ENCODE measurements at regions not wholly inside any gene's neighbourhood (a gene's known extent, or its start where the extent isn't known, plus 50 kb on each side); places are given as distances from the start of the nearest gene placed in this dataset.
"Not testable (repeated sequence)": the region's sequence is repeated elsewhere in the genome, so short reads cannot be mapped to it uniquely, and the experiment has no call there.

GRCh38 chr5:85556464-85556863, 1061.3 kb upstream of the COX7C start:
- DNase-seq: no peak

DNA sequence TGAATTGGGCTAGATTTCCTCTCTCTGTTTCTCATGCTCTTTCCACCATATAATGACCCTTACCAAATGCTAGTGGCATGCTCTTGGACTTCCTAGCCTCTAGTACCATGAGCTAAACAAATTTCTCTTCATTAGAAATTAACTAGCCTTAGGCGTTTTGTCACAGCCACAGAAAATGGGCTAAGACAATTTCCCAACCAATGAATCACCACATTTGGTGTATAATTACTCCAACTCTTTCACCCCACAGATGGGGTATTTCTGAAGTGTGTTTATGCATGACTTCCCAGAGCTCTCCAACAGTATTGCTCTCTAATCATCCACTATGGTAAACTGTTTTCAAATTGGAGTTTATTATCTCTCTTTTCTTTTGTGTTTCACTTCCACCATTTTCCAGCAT, 1041.1 kb upstream of the COX7C start:
- DNase-seq: no peak

DNA sequence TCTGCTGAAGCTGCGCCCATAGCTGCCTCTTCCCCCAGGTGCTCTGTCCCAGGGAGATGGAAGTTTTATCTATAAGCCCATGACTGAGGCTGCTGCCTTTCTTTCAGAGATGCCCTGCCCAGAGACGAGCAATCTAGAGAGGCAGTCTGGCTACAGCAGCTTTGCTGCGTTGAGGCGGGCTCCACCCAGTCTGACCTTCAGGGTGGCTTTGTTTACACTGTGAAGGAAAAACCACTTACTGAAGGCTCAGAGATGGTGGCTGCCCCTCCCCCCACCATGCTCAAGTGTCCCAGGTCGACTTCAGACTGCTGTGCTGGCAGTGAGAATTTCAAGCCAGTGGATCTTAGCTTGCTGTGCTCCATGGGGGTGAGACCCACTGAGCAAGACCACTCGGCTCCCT, 1029.9 kb upstream of the COX7C start:
- DNase-seq: not testable (repeated sequence)

- DNase-seq: not testable (repeated sequence)
Observed at GRCh38 chr5:85588268-85588667, 1029.5 kb upstream of the COX7C start.

- no peak for DNase-seq
Observed at GRCh38 chr5:85590764-85591163, 1027.0 kb upstream of the COX7C start.

DNA sequence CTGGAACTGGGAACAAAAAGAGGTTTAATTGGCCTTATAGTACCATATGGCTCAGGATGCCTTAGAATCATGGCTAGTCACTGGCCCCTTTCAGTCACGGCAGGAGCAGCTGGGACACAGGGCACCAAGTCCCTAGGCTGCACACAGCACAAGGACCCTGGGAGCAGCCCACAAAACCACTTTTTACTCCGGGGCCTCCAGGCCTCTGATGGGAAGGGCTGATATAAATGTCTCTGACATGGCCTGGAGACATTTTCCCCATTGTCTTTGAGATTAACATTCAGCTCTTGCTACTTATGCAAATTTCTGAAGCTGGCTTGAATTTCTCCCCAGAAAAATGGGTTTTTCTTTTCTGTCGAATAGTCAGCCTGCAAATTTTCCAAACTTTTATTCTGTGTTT, 1026.4 kb upstream of the COX7C start:
- no peak for DNase-seq

DNA sequence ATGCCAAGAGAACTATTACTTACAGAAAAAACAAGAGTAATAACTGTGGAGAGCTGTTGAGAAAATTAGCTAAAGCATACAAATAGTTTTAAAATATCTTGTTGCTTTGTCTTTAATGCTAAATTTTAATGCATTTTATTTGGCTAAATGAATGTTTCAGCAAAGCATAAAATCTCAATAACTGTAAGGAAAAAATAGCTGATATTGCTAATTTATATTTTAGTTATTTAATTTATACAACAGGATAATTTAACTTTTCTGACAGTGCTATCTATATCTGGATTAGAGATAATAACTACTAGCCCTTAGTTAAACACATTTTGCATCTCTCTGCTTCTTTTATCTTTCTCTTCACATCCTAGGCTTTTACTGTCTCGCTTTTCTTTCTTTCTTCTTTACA, 1014.9 kb upstream of the COX7C start:
- DNase-seq: no peak

DNA sequence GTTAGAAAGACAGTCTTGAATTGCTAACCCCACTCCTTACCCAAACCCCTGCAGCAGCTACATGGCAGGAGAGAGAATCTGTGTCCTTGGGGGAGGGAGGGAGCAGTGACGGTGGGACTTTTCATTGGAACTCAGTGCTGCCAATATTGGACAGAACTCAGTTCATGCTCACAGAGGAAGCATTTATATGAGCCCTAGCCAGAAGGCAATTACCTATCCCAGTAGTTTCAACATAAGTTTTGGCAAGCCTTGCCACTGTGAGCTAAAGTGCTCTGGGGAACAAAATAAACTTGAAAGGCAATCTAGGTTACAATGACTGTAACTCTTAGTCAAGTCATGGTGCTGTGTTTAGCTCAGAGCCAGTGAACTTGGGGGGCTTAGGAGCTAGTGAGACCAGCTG, 1013.4 kb upstream of the COX7C start:
- DNase-seq: no peak

DNA sequence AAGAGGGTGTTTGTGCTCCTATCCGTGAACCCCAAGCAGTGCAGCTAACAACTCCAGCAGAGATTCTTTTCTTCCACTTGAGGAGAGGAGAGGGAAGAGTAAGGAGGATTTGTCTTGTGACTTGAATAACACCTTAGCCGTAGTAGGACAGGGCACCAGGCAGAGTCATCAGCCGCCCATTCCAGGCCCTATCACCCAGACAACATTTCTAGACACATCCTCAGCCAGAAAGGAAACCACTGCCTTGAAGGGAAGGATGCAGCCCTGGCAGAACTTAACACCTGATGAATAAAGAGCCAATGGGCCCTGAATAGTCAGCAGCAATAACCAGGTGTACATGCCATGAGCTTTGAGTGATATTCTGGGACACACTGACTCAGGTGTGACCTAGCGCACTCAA, 1013.0 kb upstream of the COX7C start:
- no peak for DNase-seq

GRCh38 chr5:85605381-85605780, 1012.4 kb upstream of the COX7C start:
- no peak for DNase-seq

GRCh38 chr5:85614489-85614888, 1003.3 kb upstream of the COX7C start:
- DNase-seq: no peak

- DNase-seq: no peak
Observed at GRCh38 chr5:85621668-85622067, 996.1 kb upstream of the COX7C start.

DNA sequence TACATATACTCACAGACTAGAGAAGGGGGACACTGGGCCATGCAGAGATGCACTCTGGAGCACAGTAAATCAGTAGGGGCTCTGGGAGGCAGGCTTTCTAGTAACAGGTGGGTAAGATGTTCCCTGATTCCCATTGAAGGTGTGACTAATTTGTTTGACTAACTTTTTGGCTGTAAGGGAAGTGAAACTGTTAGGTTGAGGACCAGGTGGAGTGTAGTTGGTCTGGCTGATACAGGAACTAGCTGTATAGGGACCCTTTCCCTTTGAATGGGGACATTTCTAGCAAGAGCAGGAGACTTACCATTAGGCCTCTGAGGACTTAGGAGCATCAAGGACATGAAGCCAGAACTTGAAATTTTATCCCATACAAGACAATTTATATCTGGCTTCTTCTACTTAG, 989.6 kb upstream of the COX7C start:
- no peak for DNase-seq

DNA sequence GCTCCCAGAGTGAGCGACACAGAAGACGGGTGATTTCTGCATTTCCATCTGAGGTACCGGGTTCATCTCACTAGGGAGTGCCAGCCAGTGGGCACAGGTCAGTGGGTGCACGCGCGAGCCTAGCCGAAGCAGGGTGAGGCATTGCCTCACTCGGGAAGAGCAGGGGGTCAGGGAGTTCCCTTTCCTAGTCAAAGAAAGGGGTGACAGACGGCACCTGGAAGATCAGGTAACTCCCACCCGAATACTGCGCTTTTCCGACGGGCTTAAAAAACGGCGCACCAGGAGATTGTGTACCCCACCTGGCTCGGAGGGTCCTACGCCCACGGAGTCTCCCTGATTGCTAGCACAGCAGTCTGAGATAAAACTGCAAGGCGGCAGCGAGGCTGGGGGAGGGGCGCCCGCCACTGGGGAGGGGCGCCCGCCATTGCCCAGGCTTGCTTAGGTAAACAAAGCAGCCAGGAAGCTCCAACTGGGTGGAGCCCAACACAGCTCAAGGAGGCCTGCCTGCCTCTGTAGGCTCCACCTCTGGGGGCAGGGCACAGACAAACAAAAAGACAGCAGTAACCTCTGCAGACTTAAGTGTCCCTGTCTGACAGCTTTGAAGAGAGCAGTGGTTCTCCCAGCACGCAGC, 979.1 kb upstream of the COX7C start:
- not testable (repeated sequence) for DNase-seq

- DNase-seq: no peak
Observed at GRCh38 chr5:85646036-85646435, 971.7 kb upstream of the COX7C start.

DNA sequence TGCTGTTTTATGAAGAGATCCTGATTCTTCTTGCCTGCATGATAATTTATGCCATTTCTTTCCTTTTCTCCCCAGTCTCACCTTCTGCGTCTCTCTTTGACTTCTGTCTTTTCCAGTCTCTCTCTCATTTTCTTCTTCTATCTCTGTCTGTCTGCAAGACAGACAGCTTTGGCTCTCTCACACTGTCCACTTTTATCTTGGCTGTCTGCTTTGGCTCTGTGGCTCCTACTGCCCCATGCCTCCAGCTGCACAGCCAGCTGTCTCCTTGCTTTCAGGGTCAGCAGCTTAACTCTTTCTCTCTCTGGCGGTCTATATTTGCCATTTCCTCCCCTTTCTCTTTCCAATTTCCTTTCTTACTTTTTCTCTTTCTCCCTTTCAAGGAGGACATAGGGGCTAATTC, 971.1 kb upstream of the COX7C start:
- DNase-seq: no peak

- no peak for DNase-seq
Observed at GRCh38 chr5:85647349-85648127, 970.2 kb upstream of the COX7C start.

DNA sequence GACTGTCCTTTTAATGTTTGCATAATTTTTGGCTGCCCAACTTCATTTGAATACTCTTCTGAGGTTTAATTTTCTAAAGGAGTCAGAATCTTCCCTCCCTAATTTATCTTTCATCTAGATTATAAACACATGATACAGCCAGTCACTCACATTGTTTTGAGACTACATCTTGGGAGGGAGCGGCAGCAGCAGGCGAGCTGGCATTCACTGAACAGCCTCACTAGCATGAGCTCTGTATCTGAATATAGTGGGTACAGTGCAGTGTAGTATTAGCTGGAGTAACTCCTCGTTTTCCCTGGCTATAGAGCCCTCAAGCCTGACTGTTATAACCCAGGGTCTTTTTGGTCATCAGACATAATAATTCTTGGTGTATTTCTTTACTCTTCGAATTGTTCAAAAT, 969.2 kb upstream of the COX7C start:
- DNase-seq: no peak

GRCh38 chr5:85651731-85652130, 966.0 kb upstream of the COX7C start:
- no peak for DNase-seq

GRCh38 chr5:85654144-85654543, 963.6 kb upstream of the COX7C start:
- not testable (repeated sequence) for DNase-seq

GRCh38 chr5:85656050-85656449, 961.7 kb upstream of the COX7C start:
- no peak for DNase-seq

DNA sequence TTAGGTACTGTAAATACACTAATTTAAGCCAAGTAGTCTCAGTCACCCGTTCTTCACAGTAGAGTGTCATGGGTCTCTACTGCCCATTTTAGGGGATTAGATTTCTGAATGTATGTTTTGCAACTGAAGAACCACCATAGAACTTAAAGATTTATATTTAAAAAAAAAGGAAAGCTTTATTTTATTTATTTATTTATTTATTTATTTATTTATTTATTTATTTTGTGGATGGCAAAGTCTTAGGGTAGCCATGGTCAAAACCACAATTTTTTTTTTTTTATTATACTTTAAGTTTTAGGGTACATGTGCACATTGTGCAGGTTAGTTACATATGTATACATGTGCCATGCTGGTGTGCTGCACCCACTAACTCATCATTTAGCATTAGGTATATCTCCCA, 960.4 kb upstream of the COX7C start:
- DNase-seq: not testable (repeated sequence)

GRCh38 chr5:85662969-85663707, 954.6 kb upstream of the COX7C start:
- DNase-seq: not testable (repeated sequence)

DNA sequence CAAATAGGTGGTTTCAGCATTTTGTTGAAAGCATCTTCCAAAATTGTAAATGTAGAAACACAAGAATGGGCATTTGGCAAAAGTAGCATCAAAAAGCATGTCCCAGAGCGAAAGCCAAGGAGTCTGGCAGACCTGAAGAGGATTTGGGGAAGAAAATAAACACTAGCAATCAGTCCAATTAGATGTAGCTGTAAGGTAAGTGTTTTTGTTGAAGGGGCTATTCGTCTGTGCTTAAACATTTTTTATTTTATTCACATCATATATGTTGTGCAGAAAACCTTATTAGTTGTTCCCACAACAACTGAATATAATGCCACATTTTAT, 954.1 kb upstream of the COX7C start:
- DNase-seq: no peak
